Neural progenitor cell (in vitro differentiated cells): ENCODE measurements at regions not wholly inside any gene's neighbourhood (a gene's known extent, or its start where the extent isn't known, plus 50 kb on each side); places are given as distances from the start of the nearest gene placed in this dataset.

Experiments
- CTCF ChIP-seq: fragments of 200-600 bp; sonication (generic); IDR thresholded peaks from 2 replicates; pipeline ENCODE4 v1.5.1; 2017; ENCODE audit warnings: antibody characterized with exemption, mild to moderate bottlenecking
- EZH2 ChIP-seq: fragments of 200-600 bp; sonication (generic); IDR thresholded peaks from 2 replicates; pipeline ENCODE4 v1.6.1; 2017; ENCODE audit warnings: antibody characterized with exemption, mild to moderate bottlenecking, moderate library complexity
- EZH2phosphoT487 ChIP-seq: fragments of 200-600 bp; sonication (generic); IDR thresholded peaks from 2 replicates; pipeline ENCODE4 v1.6.1; 2017; ENCODE audit warnings: antibody characterized with exemption

DNA sequence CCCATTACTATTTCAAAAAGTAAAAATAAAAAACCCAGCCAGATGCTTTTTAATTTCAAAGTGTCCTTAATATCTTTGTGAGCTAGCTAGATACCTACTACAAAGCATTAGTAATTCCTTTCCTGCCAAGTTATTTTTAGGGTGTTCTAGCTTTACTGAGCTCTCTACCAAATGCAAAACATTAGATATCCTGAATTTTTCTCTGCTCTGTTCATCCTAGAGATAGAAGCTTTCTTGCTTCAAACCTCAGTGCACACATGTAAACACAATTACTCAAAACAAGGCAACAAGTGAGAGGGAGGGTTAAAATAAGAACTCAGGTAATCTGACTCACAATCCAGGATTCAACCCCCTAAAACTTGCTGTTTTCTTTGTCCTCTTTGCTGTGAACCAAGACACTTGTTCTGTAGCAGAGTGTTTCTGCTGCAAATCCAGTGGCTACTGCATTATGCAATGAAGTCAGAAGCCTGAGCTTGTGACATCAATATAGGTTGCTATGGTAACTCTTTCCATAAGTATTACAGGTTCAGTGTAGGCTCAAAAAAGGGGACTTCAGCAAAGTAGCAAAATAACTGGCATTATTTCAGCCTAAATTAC is 72.6 kb upstream of the STXBP5 start:
- TF ChIP-seq CTCF (no peak), EZH2phosphoT487 (no peak), EZH2 (no peak)
